H1 (cell line): ENCODE measurements at regions not wholly inside any gene's neighbourhood (a gene's known extent, or its start where the extent isn't known, plus 50 kb on each side); places are given as distances from the start of the nearest gene placed in this dataset.

Source experiments
- CTCF ChIA-PET: fragments of 300-600 bp; sonication (Branson Sonifier 250); formaldehyde crosslinking; loops from one replicate; lab custom pipeline; 2021; ENCODE audit not compliant: partially characterized antibody; lab: Charles Lee
- POLR2A ChIA-PET: fragments of 300-600 bp; sonication (Branson Sonifier 250); formaldehyde crosslinking; loops from one replicate; lab custom pipeline; 2021; ENCODE audit warnings: inconsistent platforms; ENCODE audit not compliant: partially characterized antibody; lab: Charles Lee
- DNase-seq, 2 experiments: peaks; one replicate each; pipeline versions ENCODE4 v3.0.0 to v3.0.0-alpha.2; 2010 to 2022; ENCODE audit warnings: low spot score in 2 of 2, low read depth in 1 of 2, mixed read lengths in 1 of 2
- FAIRE-seq: peaks from 2 replicates; lab custom pipeline; 2011; peaks lifted over from hg19 to GRCh38; lab: Jason Lieb, UNC
- H2AFZ ChIP-seq: 2 replicates; pipeline ENCODE4 v1.8.1; 2012; ENCODE audit warnings: low read length, inconsistent platforms
- H2AK5ac ChIP-seq: 2 replicates; pipeline ENCODE4 v1.6.1; 2013; ENCODE audit warnings: low read depth, low read length
- H2BK120ac ChIP-seq: replicated peaks from 2 replicates; pipeline ENCODE3; 2013; ENCODE audit warnings: low read depth, low read length, inconsistent platforms
- H2BK12ac ChIP-seq: 2 replicates; pipeline ENCODE4 v1.6.1; 2013; ENCODE audit warnings: low read depth, low read length
- H2BK15ac ChIP-seq: 2 replicates; pipeline ENCODE4 v1.6.1; 2013; ENCODE audit warnings: low read length
- H2BK20ac ChIP-seq: 2 replicates; pipeline ENCODE4 v1.6.1; 2013; ENCODE audit warnings: low read length
- H2BK5ac ChIP-seq: 2 replicates; pipeline ENCODE4 v1.6.1; 2013; ENCODE audit warnings: low read depth, low read length
- H3K14ac ChIP-seq: 2 replicates; pipeline ENCODE4 v1.6.1; 2013; ENCODE audit warnings: inconsistent platforms; ENCODE audit not compliant: insufficient read length
- H3K18ac ChIP-seq: 2 replicates; pipeline ENCODE4 v1.6.1; 2013; ENCODE audit warnings: low read length; ENCODE audit errors: extremely low read depth
- H3K23ac ChIP-seq: 2 replicates; pipeline ENCODE4 v1.6.1; 2013; ENCODE audit warnings: inconsistent platforms; ENCODE audit not compliant: insufficient read length
- H3K23me2 ChIP-seq: 2 replicates; pipeline ENCODE4 v1.6.1; 2013; ENCODE audit warnings: low read depth, low read length
- H3K27ac ChIP-seq: 2 replicates; pipeline ENCODE4 v1.6.1; 2011; ENCODE audit warnings: low read depth, low read length, inconsistent platforms
- H3K27me3 ChIP-seq, 4 experiments: replicated peaks in 1 of 4; 1 replicate in 1 of 4; 2 replicates in 3 of 4; pipeline versions ENCODE4 v1.6.1 to v1.8.1; 2011 to 2013; ENCODE audit warnings: low read length in 3 of 4, mild to moderate bottlenecking in 3 of 4, inconsistent platforms in 2 of 4, mixed read lengths in 2 of 4, moderate library complexity in 1 of 4; ENCODE audit not compliant: control insufficient read depth in 3 of 4, insufficient read depth in 3 of 4; ENCODE audit errors: extremely low read depth in 1 of 4
- H3K36me3 ChIP-seq, 4 experiments: 2 replicates each; pipeline versions ENCODE4 v1.6.1 to v1.8.1; 2011 to 2013; ENCODE audit warnings: mild to moderate bottlenecking in 4 of 4, low read length in 3 of 4, moderate library complexity in 2 of 4, control low read depth in 1 of 4, inconsistent platforms in 1 of 4; ENCODE audit not compliant: insufficient read depth in 4 of 4, control insufficient read depth in 2 of 4
- H3K4ac ChIP-seq: replicated peaks from 2 replicates; pipeline ENCODE3; 2013; ENCODE audit warnings: low read length, low read depth, mixed read lengths, inconsistent platforms; ENCODE audit not compliant: insufficient read length
- H3K4me1 ChIP-seq, 4 experiments: replicated peaks in 1 of 4; 1 replicate in 1 of 4; 2 replicates in 3 of 4; pipeline versions ENCODE4 v1.6.1 to v1.8.1; 2011 to 2013; ENCODE audit warnings: low read length in 3 of 4, inconsistent platforms in 2 of 4, mixed read lengths in 1 of 4; ENCODE audit not compliant: insufficient read depth in 4 of 4, control insufficient read depth in 3 of 4
- H3K4me2 ChIP-seq, 2 experiments: 2 replicates each; pipeline versions ENCODE4 v1.6.1 to v1.8.1; 2011 to 2013; ENCODE audit warnings: low read depth in 2 of 2, low read length in 2 of 2, control low read depth in 1 of 2, inconsistent platforms in 1 of 2, mild to moderate bottlenecking in 1 of 2; ENCODE audit not compliant: insufficient read depth in 1 of 2
- H3K4me3 ChIP-seq, 4 experiments: fragments of 200-600, 300-600 bp in 1 of 4; sonication (generic), shearing (Covaris generic), sonication (Bioruptor Twin) in 1 of 4; 2 replicates each; pipeline versions ENCODE4 v1.5.1 to v1.8.1; 2011 to 2016; ENCODE audit warnings: low read length in 4 of 4, low read depth in 3 of 4, control low read depth in 2 of 4, inconsistent platforms in 2 of 4, mild to moderate bottlenecking in 2 of 4, mixed read lengths in 1 of 4, moderate library complexity in 1 of 4; ENCODE audit not compliant: insufficient read depth in 2 of 4; ENCODE audit errors: extremely low read depth in 1 of 4
- H3K56ac ChIP-seq: replicated peaks from 2 replicates; pipeline ENCODE3; 2013; ENCODE audit warnings: low read depth, mild to moderate bottlenecking, mixed read lengths, low read length, inconsistent platforms; ENCODE audit not compliant: insufficient read length
- H3K79me1 ChIP-seq: 2 replicates; pipeline ENCODE4 v1.6.1; 2013; ENCODE audit warnings: low read depth, low read length, control low read depth
- H3K79me2 ChIP-seq, 2 experiments: 2 replicates each; pipeline versions ENCODE4 v1.6.1 to v1.8.1; 2012 to 2013; ENCODE audit warnings: low read length in 2 of 2, mild to moderate bottlenecking in 2 of 2, inconsistent platforms in 1 of 2; ENCODE audit not compliant: insufficient read depth in 2 of 2, control insufficient read depth in 1 of 2
- H3K9ac ChIP-seq, 4 experiments: replicated peaks in 1 of 4; 1 replicate in 1 of 4; 2 replicates in 3 of 4; pipeline versions ENCODE4 v1.6.1 to v1.8.1; 2011 to 2013; ENCODE audit warnings: low read depth in 3 of 4, low read length in 3 of 4, control low read depth in 2 of 4, mild to moderate bottlenecking in 2 of 4, moderate library complexity in 2 of 4, inconsistent platforms in 1 of 4; ENCODE audit errors: extremely low read depth in 1 of 4
- H3K9me3 ChIP-seq, 2 experiments: 2 replicates each; pipeline versions ENCODE4 v1.6.1 to v1.8.1; 2012 to 2013; ENCODE audit warnings: mild to moderate bottlenecking in 2 of 2, moderate library complexity in 2 of 2, control low read depth in 1 of 2, inconsistent platforms in 1 of 2, low read depth in 1 of 2, low read length in 1 of 2, mixed read lengths in 1 of 2; ENCODE audit not compliant: insufficient read depth in 2 of 2
- H4K20me1 ChIP-seq, 2 experiments: replicated peaks in 1 of 2; 2 replicates each; pipeline versions ENCODE3 to v1.8.1; 2011 to 2013; ENCODE audit warnings: inconsistent platforms in 2 of 2, low read length in 2 of 2, mild to moderate bottlenecking in 1 of 2; ENCODE audit not compliant: insufficient read depth in 2 of 2, control insufficient read depth in 1 of 2
- H4K5ac ChIP-seq: 2 replicates; pipeline ENCODE4 v1.6.1; 2013; ENCODE audit warnings: low read length, low read depth, mixed read lengths, inconsistent platforms; ENCODE audit not compliant: insufficient read length
- H4K8ac ChIP-seq: 2 replicates; pipeline ENCODE4 v1.8.0; 2013; ENCODE audit warnings: mild to moderate bottlenecking, moderate library complexity, low read length, inconsistent platforms; ENCODE audit not compliant: insufficient read depth; ENCODE audit errors: extremely low read depth
- H4K91ac ChIP-seq: replicated peaks from 2 replicates; pipeline ENCODE3; 2013; ENCODE audit warnings: low read length, mixed read lengths, inconsistent platforms; ENCODE audit not compliant: insufficient read length
- SRF ChIP-seq: IDR thresholded peaks from 2 replicates; pipeline ENCODE4 v1.6.1; 2011; ENCODE audit warnings: mild to moderate bottlenecking, low read depth, low read length, moderate library complexity
- WGBS, 2 experiments: shearing (Covaris generic) in 1 of 2; methylation state at CpG; one replicate each; pipeline versions ENCODE4 v1.1.6 to v1.1.7; 2013 to 2015; ENCODE audit warnings: low lambda C conversion rate in 2 of 2, mixed read lengths in 2 of 2, inconsistent platforms in 1 of 2, low coverage in 1 of 2, missing lambda C conversion rate in 1 of 2; ENCODE audit not compliant: insufficient replicate concordance in 2 of 2, insufficient coverage in 1 of 2, insufficient read length in 1 of 2; ENCODE audit errors: extremely low coverage in 1 of 2, missing lambda C conversion rate in 1 of 2; 5-methylcytosine and 5-hydroxymethylcytosine counted together

DNA sequence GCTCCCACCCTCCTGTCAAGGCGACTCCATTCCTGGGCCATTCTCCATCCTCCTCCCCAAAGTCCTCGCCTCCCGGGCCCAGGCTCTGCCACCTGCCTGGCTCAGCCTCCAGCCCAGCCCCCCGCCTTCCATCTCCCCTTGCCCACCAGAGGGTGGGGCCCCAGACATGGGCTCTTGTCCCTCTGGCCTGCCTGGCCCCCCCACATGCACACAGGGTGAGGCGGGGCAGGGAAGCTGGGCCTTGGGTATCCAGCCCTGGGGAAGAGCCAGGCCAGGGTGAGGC, 95.2 kb downstream of the YTHDF1 start:
- ChIA-PET CTCF (no interaction called here), POLR2A (no interaction called here)
- Histone ChIP-seq H4K91ac (no peak overlapping the region), H3K23ac (no peak overlapping the region), H4K8ac (no peak overlapping the region), H3K4me2 (no peak overlapping the region), H3K4ac (no peak overlapping the region), H3K79me1 (no peaks in the 10 kb centered on the region), H2AK5ac (no peak overlapping the region), H2BK5ac (no peak overlapping the region), H2BK120ac (no peak overlapping the region), H3K9me3 (no peaks in the 10 kb centered on the region; a peak in 1 of 4 replicates), H4K5ac (no peak overlapping the region), H3K18ac (no peak overlapping the region), H2BK12ac (no peak overlapping the region), H3K4me1 (no peaks in the 10 kb centered on the region; a peak in 1 of 7 replicates), H3K79me2 (no peaks in the 10 kb centered on the region), H3K27ac (no peak overlapping the region), H3K27me3 (peaks cover 0 to 4% (median under 1%) of the 10 kb centered on the region in 4 experiments; a peak in 3 of 7 replicates), H2BK15ac (no peak overlapping the region), H2AFZ (no peak overlapping the region), H3K23me2 (no peaks in the 10 kb centered on the region), H3K9ac (no peak overlapping the region), H4K20me1 (peaks cover 0 to 7% of the 10 kb centered on the region in 2 experiments), H3K56ac (no peak overlapping the region), H3K14ac (no peak overlapping the region), H3K36me3 (no peaks in the 10 kb centered on the region), H2BK20ac (no peak overlapping the region), H3K4me3 (no peak overlapping the region)
- DNase-seq (no peak), FAIRE-seq (no peak)
- WGBS, 2 experiments = 95% methylated on average over 2 of the region's 5 CpGs; no CpG with 5 or more reads in 1 of the 2 experiments
- no peak for TF ChIP-seq SRF
